ENCODE measurements at regions not wholly inside any gene's neighbourhood (a gene's known extent, or its start where the extent isn't known, plus 50 kb on each side); places are given as distances from the start of the nearest gene placed in this dataset.

- TF ChIP-seq, protein P1, sequence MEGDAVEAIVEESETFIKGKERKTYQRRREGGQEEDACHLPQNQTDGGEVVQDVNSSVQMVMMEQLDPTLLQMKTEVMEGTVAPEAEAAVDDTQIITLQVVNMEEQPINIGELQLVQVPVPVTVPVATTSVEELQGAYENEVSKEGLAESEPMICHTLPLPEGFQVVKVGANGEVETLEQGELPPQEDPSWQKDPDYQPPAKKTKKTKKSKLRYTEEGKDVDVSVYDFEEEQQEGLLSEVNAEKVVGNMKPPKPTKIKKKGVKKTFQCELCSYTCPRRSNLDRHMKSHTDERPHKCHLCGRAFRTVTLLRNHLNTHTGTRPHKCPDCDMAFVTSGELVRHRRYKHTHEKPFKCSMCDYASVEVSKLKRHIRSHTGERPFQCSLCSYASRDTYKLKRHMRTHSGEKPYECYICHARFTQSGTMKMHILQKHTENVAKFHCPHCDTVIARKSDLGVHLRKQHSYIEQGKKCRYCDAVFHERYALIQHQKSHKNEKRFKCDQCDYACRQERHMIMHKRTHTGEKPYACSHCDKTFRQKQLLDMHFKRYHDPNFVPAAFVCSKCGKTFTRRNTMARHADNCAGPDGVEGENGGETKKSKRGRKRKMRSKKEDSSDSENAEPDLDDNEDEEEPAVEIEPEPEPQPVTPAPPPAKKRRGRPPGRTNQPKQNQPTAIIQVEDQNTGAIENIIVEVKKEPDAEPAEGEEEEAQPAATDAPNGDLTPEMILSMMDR (IDR thresholded peaks at IDR 0.05): no peak
- no peak for TF ChIP-seq POLR2A (IDR thresholded peaks at IDR 0.05)
These were observed 888.8 kb downstream of the CDH18 start for GRCh38 chr5:19099195-19099594.

All from vagina (tissue), 2 donors.